C4-2B (cell line): ENCODE measurements at regions not wholly inside any gene's neighbourhood (a gene's known extent, or its start where the extent isn't known, plus 50 kb on each side); places are given as distances from the start of the nearest gene placed in this dataset.

Experiments used
- CTCF ChIP-seq: fragments of 450-650 bp; conservative IDR thresholded peaks from 2 replicates; pipeline ENCODE4 v1.5.1; 2017; ENCODE audit warnings: mild to moderate bottlenecking
- ZFX ChIP-seq: fragments of 450-650 bp; IDR thresholded peaks from 2 replicates; pipeline ENCODE4 v1.6.1; 2017

GRCh38 chr10:128520211-128520815, 394.1 kb upstream of the MKI67 start:
- TF ChIP-seq CTCF: no peak
- TF ChIP-seq ZFX: no peak
